RPMI7951 (cell line): ENCODE measurements at regions not wholly inside any gene's neighbourhood (a gene's known extent, or its start where the extent isn't known, plus 50 kb on each side); places are given as distances from the start of the nearest gene placed in this dataset.
A peak's percentile ranks its signal among the peaks of the same experiment; 100 is the strongest.
"Not testable (repeated sequence)": the region's sequence is repeated elsewhere in the genome, so short reads cannot be mapped to it uniquely, and the experiment has no call there.

ENCODE experiments used
- DNase-seq: peaks from one replicate; pipeline ENCODE4 v3.0.0-alpha.2; 2012; ENCODE audit warnings: low read depth

GRCh38 chr5:1987471-1987870, 104.7 kb upstream of the IRX4 start:
- no peak for DNase-seq

GRCh38 chr5:1985781-1986180, 103.1 kb upstream of the IRX4 start:
- DNase-seq: no peak

GRCh38 chr5:1983919-1984695, 101.4 kb upstream of the IRX4 start:
- no peak for DNase-seq

- DNase-seq: no peak
Measured at GRCh38 chr5:1983401-1983800, 100.7 kb upstream of the IRX4 start.

GRCh38 chr5:1982561-1982960, 99.8 kb upstream of the IRX4 start:
- DNase-seq: not testable (repeated sequence)

- DNase-seq: peak; percentile 2
Measured at GRCh38 chr5:1975898-1976765, 93.4 kb upstream of the IRX4 start.

- no peak for DNase-seq
Measured at GRCh38 chr5:1975406-1975715, 92.6 kb upstream of the IRX4 start.

- no peak for DNase-seq
Measured at GRCh38 chr5:1974501-1975405, 92.0 kb upstream of the IRX4 start.

GRCh38 chr5:1974081-1974480, 91.4 kb upstream of the IRX4 start:
- no peak for DNase-seq

- DNase-seq: no peak
Measured at GRCh38 chr5:1973391-1974013, 90.8 kb upstream of the IRX4 start.

- no peak for DNase-seq
Measured at GRCh38 chr5:1971944-1972343, 89.2 kb upstream of the IRX4 start.

GRCh38 chr5:1967736-1968135, 85.0 kb upstream of the IRX4 start:
- DNase-seq: no peak

GRCh38 chr5:1966461-1966860, 83.7 kb upstream of the IRX4 start:
- DNase-seq: no peak

- DNase-seq: no peak
Measured at GRCh38 chr5:1965925-1966324, 83.2 kb upstream of the IRX4 start.

- no peak for DNase-seq
Measured at GRCh38 chr5:1963941-1964451, 81.3 kb upstream of the IRX4 start.

- no peak for DNase-seq
Measured at GRCh38 chr5:1963358-1963757, 80.6 kb upstream of the IRX4 start.

- DNase-seq: no peak
Measured at GRCh38 chr5:1962619-1963355, 80.1 kb upstream of the IRX4 start.

GRCh38 chr5:1961952-1962595, 79.3 kb upstream of the IRX4 start:
- DNase-seq: no peak

- no peak for DNase-seq
Measured at GRCh38 chr5:1961304-1961946, 78.7 kb upstream of the IRX4 start.
